Fibroblast of lung (primary cell): ENCODE measurements at regions not wholly inside any gene's neighbourhood (a gene's known extent, or its start where the extent isn't known, plus 50 kb on each side); places are given as distances from the start of the nearest gene placed in this dataset.
"Not testable (repeated sequence)": the region's sequence is repeated elsewhere in the genome, so short reads cannot be mapped to it uniquely, and the experiment has no call there.

ENCODE experiments used
- DNase-seq, 2 donors: peaks; one replicate each; pipeline versions ENCODE4 v3.0.0 to v3.0.0-alpha.2; 2010; ENCODE audit warnings: low read depth in 2 of 2
- H2AFZ ChIP-seq: 2 replicates; pipeline ENCODE4 v1.5.1; 2012; ENCODE audit warnings: low read length, control low read depth, inconsistent platforms
- H3K27ac ChIP-seq: 2 replicates; pipeline ENCODE4 v1.5.1; 2011; ENCODE audit warnings: low read length, control low read depth; ENCODE audit not compliant: insufficient read depth
- H3K27me3 ChIP-seq: 2 replicates; pipeline ENCODE4 v1.5.1; 2011; ENCODE audit warnings: mild to moderate bottlenecking, low read length; ENCODE audit not compliant: control insufficient read depth, insufficient read depth
- H3K36me3 ChIP-seq: 2 replicates; pipeline ENCODE4 v1.5.1; 2011; ENCODE audit warnings: low read length; ENCODE audit not compliant: control insufficient read depth, insufficient read depth
- H3K4me1 ChIP-seq: 2 replicates; pipeline ENCODE4 v1.5.1; 2011; ENCODE audit warnings: low read length; ENCODE audit not compliant: control insufficient read depth, insufficient read depth; ENCODE audit errors: extremely low read depth
- H3K4me2 ChIP-seq: 2 replicates; pipeline ENCODE4 v1.5.1; 2011; ENCODE audit warnings: low read length, control low read depth; ENCODE audit not compliant: insufficient read depth; ENCODE audit errors: extremely low read depth
- H3K4me3 ChIP-seq, 4 experiments: fragments of 200-600 bp in 1 of 4; sonication (generic) in 1 of 4; replicated peaks in 1 of 4; 2 replicates each; pipeline ENCODE4 v1.5.1; 2011 to 2016; ENCODE audit warnings: low read length in 4 of 4, low read depth in 3 of 4, mild to moderate bottlenecking in 3 of 4, control low read depth in 2 of 4, inconsistent platforms in 1 of 4, mixed read lengths in 1 of 4; ENCODE audit not compliant: insufficient read depth in 1 of 4; ENCODE audit errors: control extremely low read depth in 1 of 4
- H3K79me2 ChIP-seq: 2 replicates; pipeline ENCODE4 v1.5.1; 2012; ENCODE audit warnings: mild to moderate bottlenecking, low read length, inconsistent platforms; ENCODE audit not compliant: control insufficient read depth, insufficient read depth
- H3K9ac ChIP-seq: 2 replicates; pipeline ENCODE4 v1.5.1; 2011; ENCODE audit warnings: mild to moderate bottlenecking, low read length, control low read depth; ENCODE audit not compliant: insufficient read depth
- H3K9me3 ChIP-seq: 2 replicates; pipeline ENCODE4 v1.5.1; 2012; ENCODE audit warnings: low read depth, low read length; ENCODE audit not compliant: control insufficient read depth, insufficient read depth
- H4K20me1 ChIP-seq: 2 replicates; pipeline ENCODE4 v1.5.1; 2011; ENCODE audit warnings: low read length; ENCODE audit not compliant: control insufficient read depth, insufficient read depth; ENCODE audit errors: extremely low read depth
- EZH2 ChIP-seq: IDR thresholded peaks from 2 replicates; pipeline ENCODE4 v1.5.1; 2012; ENCODE audit warnings: low read length, control low read depth, mild to moderate bottlenecking; ENCODE audit errors: missing control alignments
- TF ChIP-seq, protein P1 (sequence below), 2 donors: IDR thresholded peaks in 1 of 2; conservative IDR thresholded peaks in 1 of 2; 1 replicate in 1 of 2; 2 replicates in 1 of 2; pipeline ENCODE4 v1.5.1; 2011 to 2012; ENCODE audit warnings: low read length in 2 of 2, control low read depth in 1 of 2, inconsistent platforms in 1 of 2, low read depth in 1 of 2, mild to moderate bottlenecking in 1 of 2

DNA sequence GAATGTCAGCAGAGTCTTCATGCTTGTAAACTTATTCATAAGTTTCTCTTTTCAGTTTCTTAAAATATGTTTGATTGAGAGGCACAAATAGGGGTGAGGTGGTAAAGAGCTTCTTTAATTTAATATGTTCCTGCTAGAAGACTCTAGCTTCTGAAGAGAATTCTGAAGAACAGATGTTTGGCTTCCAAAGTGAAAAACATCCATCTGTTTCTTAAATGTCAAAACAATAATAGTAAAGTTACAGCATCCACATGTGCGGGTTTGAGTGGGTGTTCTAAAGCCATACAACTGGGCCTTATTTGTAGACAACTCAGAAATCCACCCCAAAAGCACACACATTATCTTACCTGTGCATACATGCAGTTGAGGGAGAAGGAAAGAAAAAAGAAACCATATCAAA is 144.0 kb upstream of the ADGRL4 start:
- Histone ChIP-seq H2AFZ (no peak overlapping the region), H3K9ac (no peak overlapping the region), H3K4me2 (no peak overlapping the region)

DNA sequence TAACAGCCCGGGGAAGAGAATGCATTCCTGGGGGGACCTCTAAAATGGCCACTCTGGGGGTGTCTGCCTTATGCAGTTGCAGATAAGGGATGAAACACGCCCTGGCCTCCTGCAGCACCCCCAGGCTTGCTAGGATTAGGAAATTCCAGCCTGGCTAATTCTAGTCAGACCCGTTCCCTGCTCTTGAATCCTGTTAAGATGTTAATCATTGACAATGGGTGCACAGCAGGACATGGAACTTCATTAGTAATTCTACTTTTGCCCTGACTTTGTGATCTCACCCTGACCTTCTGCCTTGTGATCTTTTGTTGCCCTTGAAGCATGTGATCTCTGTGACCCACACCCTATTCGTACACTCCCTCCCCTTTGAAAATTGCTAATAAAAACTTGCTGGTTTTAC is 131.7 kb upstream of the ADGRL4 start:
- not testable (repeated sequence) for H4K20me1 ChIP-seq, H3K9me3 ChIP-seq, H3K27ac ChIP-seq, DNase-seq, H2AFZ ChIP-seq, H3K79me2 ChIP-seq, H3K4me3 ChIP-seq, H3K27me3 ChIP-seq, H3K4me1 ChIP-seq, H3K36me3 ChIP-seq, H3K9ac ChIP-seq, H3K4me2 ChIP-seq

More for the DNA sequence above, 144.0 kb upstream of the ADGRL4 start:
- Histone ChIP-seq H3K79me2 (no peaks in the 10 kb centered on the region), H3K36me3 (no peaks in the 10 kb centered on the region), H3K4me1 (no peaks in the 10 kb centered on the region), H3K9me3 (no peaks in the 10 kb centered on the region), H4K20me1 (no peaks in the 10 kb centered on the region), H3K4me3 (no peak overlapping the region), H3K27ac (no peak overlapping the region), H3K27me3 (no peaks in the 10 kb centered on the region)
- DNase-seq: peak in 1 of 2 donors; percentile 55
- TF ChIP-seq, protein P1, sequence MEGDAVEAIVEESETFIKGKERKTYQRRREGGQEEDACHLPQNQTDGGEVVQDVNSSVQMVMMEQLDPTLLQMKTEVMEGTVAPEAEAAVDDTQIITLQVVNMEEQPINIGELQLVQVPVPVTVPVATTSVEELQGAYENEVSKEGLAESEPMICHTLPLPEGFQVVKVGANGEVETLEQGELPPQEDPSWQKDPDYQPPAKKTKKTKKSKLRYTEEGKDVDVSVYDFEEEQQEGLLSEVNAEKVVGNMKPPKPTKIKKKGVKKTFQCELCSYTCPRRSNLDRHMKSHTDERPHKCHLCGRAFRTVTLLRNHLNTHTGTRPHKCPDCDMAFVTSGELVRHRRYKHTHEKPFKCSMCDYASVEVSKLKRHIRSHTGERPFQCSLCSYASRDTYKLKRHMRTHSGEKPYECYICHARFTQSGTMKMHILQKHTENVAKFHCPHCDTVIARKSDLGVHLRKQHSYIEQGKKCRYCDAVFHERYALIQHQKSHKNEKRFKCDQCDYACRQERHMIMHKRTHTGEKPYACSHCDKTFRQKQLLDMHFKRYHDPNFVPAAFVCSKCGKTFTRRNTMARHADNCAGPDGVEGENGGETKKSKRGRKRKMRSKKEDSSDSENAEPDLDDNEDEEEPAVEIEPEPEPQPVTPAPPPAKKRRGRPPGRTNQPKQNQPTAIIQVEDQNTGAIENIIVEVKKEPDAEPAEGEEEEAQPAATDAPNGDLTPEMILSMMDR (conservative IDR thresholded peaks at IDR 0.05 in 1 of 2, IDR thresholded peaks at IDR 0.05 in 1 of 2; ENCODE audit: low read depth in 1 of 2, low read length in 2 of 2): no peak
- no peak for TF ChIP-seq EZH2

DNA sequence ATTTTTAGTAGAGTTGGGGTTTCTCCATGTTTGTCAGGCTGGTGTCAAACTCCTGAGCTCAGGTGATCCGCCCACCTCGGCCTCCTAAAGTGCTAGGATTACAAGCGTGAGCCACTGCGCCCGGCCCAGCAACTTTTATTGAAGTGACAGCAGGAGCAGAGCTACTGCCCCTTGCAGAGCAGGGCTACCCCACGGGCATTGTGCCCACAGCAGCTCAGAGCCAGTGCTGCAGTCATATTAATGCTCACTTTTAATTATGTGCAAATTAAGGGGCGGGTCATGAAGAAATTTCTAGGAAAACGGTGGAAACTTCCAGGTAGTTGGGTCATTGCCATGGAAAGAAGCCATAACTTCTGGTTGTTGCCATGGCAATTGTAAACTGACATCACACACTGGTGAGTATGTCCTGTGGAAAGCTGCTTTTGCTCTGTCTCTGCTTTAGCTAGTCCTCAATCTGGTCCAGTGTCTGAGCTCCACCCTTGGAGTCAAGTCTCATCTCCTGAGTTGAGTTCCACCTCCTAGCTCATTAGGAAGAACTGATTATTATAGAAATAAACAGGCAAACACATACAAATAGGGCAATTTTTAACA is 127.3 kb upstream of the ADGRL4 start:
- H3K9me3 ChIP-seq: no peaks in the 10 kb centered on the region
- no peaks in the 10 kb centered on the region for H3K36me3 ChIP-seq
- no peaks in the 10 kb centered on the region for H3K4me1 ChIP-seq
- no peak overlapping the region for H3K27ac ChIP-seq
- no peak overlapping the region for H3K9ac ChIP-seq
- DNase-seq: no peak
- no peak overlapping the region for H2AFZ ChIP-seq
- no peaks in the 10 kb centered on the region for H3K79me2 ChIP-seq
- no peaks in the 10 kb centered on the region for H4K20me1 ChIP-seq
- no peak overlapping the region for H3K4me2 ChIP-seq
- no peak overlapping the region for H3K4me3 ChIP-seq
- TF ChIP-seq EZH2: no peak
- TF ChIP-seq, protein P1 (conservative IDR thresholded peaks at IDR 0.05 in 1 of 2, IDR thresholded peaks at IDR 0.05 in 1 of 2; ENCODE audit: low read depth in 1 of 2, low read length in 2 of 2): no peak
- no peaks in the 10 kb centered on the region for H3K27me3 ChIP-seq
